ENCODE measurements at regions not wholly inside any gene's neighbourhood (a gene's known extent, or its start where the extent isn't known, plus 50 kb on each side); places are given as distances from the start of the nearest gene placed in this dataset.
"Not testable (repeated sequence)": the region's sequence is repeated elsewhere in the genome, so short reads cannot be mapped to it uniquely, and the experiment has no call there.

GRCh38 chr4:159026329-159026728 lies 76.5 kb upstream of the RAPGEF2 start:
- no peak for DNase-seq (ENCODE audit: extremely low read depth, low read depth)
- no peak overlapping the region for H3K4me3 ChIP-seq (replicated peaks; ENCODE audit: low read depth, low read length)
- TF ChIP-seq CTCF (IDR thresholded peaks at IDR 0.05; ENCODE audit: low read depth, low read length, missing control alignments) = no peak

GRCh38 chr4:159027535-159027934 lies 75.3 kb upstream of the RAPGEF2 start:
- no peak for DNase-seq (ENCODE audit: extremely low read depth, low read depth)
- H3K4me3 ChIP-seq (replicated peaks; ENCODE audit: low read depth, low read length) = no peak overlapping the region
- TF ChIP-seq CTCF (IDR thresholded peaks at IDR 0.05; ENCODE audit: low read depth, low read length, missing control alignments) = no peak

- H3K4me3 ChIP-seq (replicated peaks; ENCODE audit: low read depth, low read length) = no peak overlapping the region
- DNase-seq (ENCODE audit: extremely low read depth, low read depth) = no peak
- no peak for TF ChIP-seq CTCF (IDR thresholded peaks at IDR 0.05; ENCODE audit: low read depth, low read length, missing control alignments)
These were observed 73.4 kb upstream of the RAPGEF2 start for GRCh38 chr4:159029481-159029880.

- DNase-seq (ENCODE audit: extremely low read depth, low read depth); H3K4me3 ChIP-seq (replicated peaks; ENCODE audit: low read depth, low read length): not testable (repeated sequence)
These were observed 72.6 kb upstream of the RAPGEF2 start for GRCh38 chr4:159030297-159030696.

GRCh38 chr4:159035570-159035969 lies 67.3 kb upstream of the RAPGEF2 start:
- no peak overlapping the region for H3K4me3 ChIP-seq (replicated peaks; ENCODE audit: low read depth, low read length)
- no peak for TF ChIP-seq CTCF (IDR thresholded peaks at IDR 0.05; ENCODE audit: low read depth, low read length, missing control alignments)
- DNase-seq (ENCODE audit: extremely low read depth, low read depth) = no peak

- no peak overlapping the region for H3K4me3 ChIP-seq (replicated peaks; ENCODE audit: low read depth, low read length)
- no peak for TF ChIP-seq CTCF (IDR thresholded peaks at IDR 0.05; ENCODE audit: low read depth, low read length, missing control alignments)
- no peak for DNase-seq (ENCODE audit: extremely low read depth, low read depth)
These were observed 64.3 kb upstream of the RAPGEF2 start for GRCh38 chr4:159038536-159038935.

- DNase-seq (ENCODE audit: extremely low read depth, low read depth) = no peak
- no peak for TF ChIP-seq CTCF (IDR thresholded peaks at IDR 0.05; ENCODE audit: low read depth, low read length, missing control alignments)
- H3K4me3 ChIP-seq (replicated peaks; ENCODE audit: low read depth, low read length) = no peak overlapping the region
These were observed 61.5 kb upstream of the RAPGEF2 start for GRCh38 chr4:159041054-159042034.

All from HFF-Myc (cell line).